Mesendoderm (in vitro differentiated cells): ENCODE measurements at regions not wholly inside any gene's neighbourhood (a gene's known extent, or its start where the extent isn't known, plus 50 kb on each side); places are given as distances from the start of the nearest gene placed in this dataset.

Experiments
- DNase-seq: peaks from one replicate; pipeline ENCODE4 v3.0.0; 2013
- H2AK5ac ChIP-seq: 2 replicates; pipeline ENCODE4 v1.6.1; 2013; ENCODE audit warnings: low read length, inconsistent platforms
- H2BK120ac ChIP-seq: 2 replicates; pipeline ENCODE4 v1.6.1; 2013; ENCODE audit warnings: low read depth, mild to moderate bottlenecking, low read length, moderate library complexity, mixed read lengths
- H2BK15ac ChIP-seq: replicated peaks from 2 replicates; pipeline ENCODE4 v1.6.1; 2013; ENCODE audit warnings: low read depth, mild to moderate bottlenecking, moderate library complexity
- H2BK5ac ChIP-seq: 2 replicates; pipeline ENCODE4 v1.6.1; 2013; ENCODE audit warnings: low read length, inconsistent platforms
- H3K18ac ChIP-seq: 2 replicates; pipeline ENCODE4 v1.6.1; 2013; ENCODE audit warnings: mild to moderate bottlenecking, low read length, mixed read lengths
- H3K23ac ChIP-seq: one replicate; pipeline ENCODE4 v1.6.1; 2013; ENCODE audit warnings: low read length
- H3K27ac ChIP-seq: 2 replicates; pipeline ENCODE4 v1.5.1; 2013; ENCODE audit warnings: low read depth, mild to moderate bottlenecking, inconsistent platforms, low read length, moderate library complexity
- H3K27me3 ChIP-seq: 2 replicates; pipeline ENCODE4 v1.6.1; 2013; ENCODE audit warnings: low read length, control low read depth, mild to moderate bottlenecking, inconsistent platforms; ENCODE audit not compliant: insufficient read depth, poor library complexity
- H3K36me3 ChIP-seq: 2 replicates; pipeline ENCODE4 v1.6.1; 2013; ENCODE audit warnings: low read length, inconsistent platforms; ENCODE audit not compliant: control insufficient read depth, insufficient read depth
- H3K4ac ChIP-seq: one replicate; pipeline ENCODE4 v1.6.1; 2013; ENCODE audit warnings: low read depth, mild to moderate bottlenecking, low read length, moderate library complexity
- H3K4me1 ChIP-seq: 2 replicates; pipeline ENCODE4 v1.6.1; 2013; ENCODE audit warnings: low read depth, low read length, inconsistent platforms; ENCODE audit not compliant: control insufficient read depth
- H3K4me2 ChIP-seq: 2 replicates; pipeline ENCODE4 v1.6.1; 2013; ENCODE audit warnings: low read length
- H3K4me3 ChIP-seq: 2 replicates; pipeline ENCODE4 v1.5.1; 2013; ENCODE audit warnings: mild to moderate bottlenecking, low read length
- H3K56ac ChIP-seq: one replicate; pipeline ENCODE4 v1.6.1; 2013; ENCODE audit warnings: low read length
- H3K79me1 ChIP-seq: 2 replicates; pipeline ENCODE4 v1.6.1; 2013; ENCODE audit warnings: low read length, inconsistent platforms
- H3K79me2 ChIP-seq: 2 replicates; pipeline ENCODE4 v1.6.1; 2013; ENCODE audit warnings: mild to moderate bottlenecking, low read length; ENCODE audit not compliant: control insufficient read depth, insufficient read depth
- H3K9ac ChIP-seq: 2 replicates; pipeline ENCODE4 v1.6.1; 2013; ENCODE audit warnings: low read length, inconsistent platforms
- H4K5ac ChIP-seq: one replicate; pipeline ENCODE4 v1.6.1; 2013; ENCODE audit warnings: low read length
- H4K8ac ChIP-seq: one replicate; pipeline ENCODE4 v1.6.1; 2013; ENCODE audit warnings: low read depth, mild to moderate bottlenecking, control low read depth, low read length, moderate library complexity
- WGBS: extraction: QIAGEN DNeasy Blood & Tissue Kit; methylation state at CpG from one replicate; pipeline ENCODE4 v1.1.7; 2013; ENCODE audit warnings: low lambda C conversion rate, missing lambda C conversion rate; ENCODE audit not compliant: insufficient coverage; ENCODE audit errors: extremely low coverage; 5-methylcytosine and 5-hydroxymethylcytosine counted together

DNA sequence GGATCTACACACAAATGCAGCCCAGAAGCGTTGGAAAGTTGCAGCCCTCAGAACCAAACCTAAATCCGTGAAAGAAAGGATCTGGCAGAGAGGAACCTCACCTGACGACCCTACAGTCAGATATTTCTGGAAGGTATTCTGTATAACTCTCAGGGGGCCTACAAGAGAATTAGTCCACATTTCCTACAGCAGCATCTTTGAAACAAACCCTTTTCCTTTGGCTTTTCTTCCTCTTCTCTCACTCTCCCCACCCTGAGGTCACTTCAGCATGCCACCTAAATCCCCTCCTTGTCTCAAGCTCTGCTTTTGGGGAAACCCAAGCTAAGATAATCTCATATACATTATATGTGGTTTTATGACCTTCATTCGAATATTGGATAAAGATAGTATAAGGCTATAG, 719.0 kb upstream of the MIR17HG start:
- Histone ChIP-seq H3K4ac (no peak overlapping the region), H3K4me1 (no peaks in the 10 kb centered on the region), H3K4me3 (no peak overlapping the region), H2AK5ac (no peak overlapping the region), H2BK5ac (no peak overlapping the region), H2BK120ac (no peak overlapping the region), H3K23ac (no peak overlapping the region), H3K18ac (no peak overlapping the region), H3K36me3 (no peaks in the 10 kb centered on the region), H3K56ac (no peak overlapping the region), H3K79me1 (no peaks in the 10 kb centered on the region), H4K8ac (no peak overlapping the region), H3K27ac (no peak overlapping the region), H3K4me2 (no peak overlapping the region), H2BK15ac (no peak overlapping the region), H3K79me2 (no peaks in the 10 kb centered on the region), H3K9ac (no peak overlapping the region), H3K27me3 (no peaks in the 10 kb centered on the region), H4K5ac (no peak overlapping the region)
- DNase-seq = no peak
- no CpG with 5 or more reads among the region's 4 CpGs for WGBS

DNA sequence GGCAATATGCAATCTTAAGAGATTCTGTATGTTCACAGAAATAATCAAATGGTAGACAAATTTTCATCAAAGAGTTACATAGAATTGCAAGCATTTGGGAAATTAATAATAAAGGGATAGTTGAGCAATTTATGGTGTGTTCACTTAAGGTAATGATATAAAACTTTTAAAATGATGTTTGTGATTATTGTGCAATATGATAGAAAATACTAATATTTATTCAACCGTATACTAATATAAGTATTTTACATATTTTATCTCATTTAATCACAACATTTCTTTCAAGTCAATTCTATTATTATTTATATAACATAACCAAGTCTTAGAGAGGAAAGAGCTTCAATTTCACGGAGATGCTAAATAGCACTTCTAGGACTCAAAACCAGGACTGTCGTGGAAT, 716.8 kb upstream of the MIR17HG start:
- Histone ChIP-seq H3K4ac (no peak overlapping the region), H4K5ac (no peak overlapping the region), H3K4me1 (no peaks in the 10 kb centered on the region), H3K79me1 (no peaks in the 10 kb centered on the region), H3K36me3 (no peaks in the 10 kb centered on the region), H2BK5ac (no peak overlapping the region), H3K9ac (no peak overlapping the region), H2BK15ac (no peak overlapping the region), H2AK5ac (no peak overlapping the region), H3K79me2 (no peaks in the 10 kb centered on the region), H3K4me3 (no peak overlapping the region), H3K27me3 (no peaks in the 10 kb centered on the region), H2BK120ac (no peak overlapping the region), H3K18ac (no peak overlapping the region), H3K4me2 (no peak overlapping the region), H4K8ac (no peak overlapping the region), H3K23ac (no peak overlapping the region), H3K56ac (no peak overlapping the region), H3K27ac (no peak overlapping the region)
- 100% methylated on average over 1 of the region's 3 CpGs for WGBS
- no peak for DNase-seq

DNA sequence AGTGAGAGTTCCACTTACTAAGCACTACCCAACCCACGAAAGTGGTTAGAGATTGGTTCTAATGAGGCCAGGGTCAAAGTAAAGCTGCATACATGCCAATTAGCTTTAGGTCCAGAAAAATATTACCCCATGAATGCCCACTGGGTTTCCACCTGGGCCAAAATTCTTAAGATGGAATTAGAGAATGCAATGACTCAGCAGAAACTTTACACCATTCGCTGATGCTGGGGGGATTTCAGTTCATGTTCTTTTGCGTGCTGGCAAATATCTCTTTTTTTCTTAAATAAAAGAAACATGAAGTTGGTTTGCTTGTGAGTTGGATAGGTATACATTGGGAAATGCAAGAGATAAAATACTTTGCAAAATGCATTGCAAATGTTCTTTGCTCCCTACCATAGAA, 715.3 kb upstream of the MIR17HG start:
- Histone ChIP-seq H3K23ac (no peak overlapping the region), H4K8ac (no peak overlapping the region), H3K4me3 (no peak overlapping the region), H3K56ac (no peak overlapping the region), H3K79me1 (no peaks in the 10 kb centered on the region), H3K9ac (no peak overlapping the region), H3K4me2 (no peak overlapping the region), H2BK120ac (no peak overlapping the region), H3K4me1 (no peaks in the 10 kb centered on the region), H2BK5ac (no peak overlapping the region), H4K5ac (no peak overlapping the region), H3K27ac (no peak overlapping the region), H3K4ac (peak overlapping the region; percentile 4), H3K79me2 (no peaks in the 10 kb centered on the region), H2AK5ac (no peak overlapping the region), H2BK15ac (no peak overlapping the region), H3K36me3 (no peaks in the 10 kb centered on the region), H3K27me3 (no peaks in the 10 kb centered on the region), H3K18ac (peak overlapping the region; percentile 87)
- WGBS = no CpG with 5 or more reads among the region's 3 CpGs
- DNase-seq = no peak

DNA sequence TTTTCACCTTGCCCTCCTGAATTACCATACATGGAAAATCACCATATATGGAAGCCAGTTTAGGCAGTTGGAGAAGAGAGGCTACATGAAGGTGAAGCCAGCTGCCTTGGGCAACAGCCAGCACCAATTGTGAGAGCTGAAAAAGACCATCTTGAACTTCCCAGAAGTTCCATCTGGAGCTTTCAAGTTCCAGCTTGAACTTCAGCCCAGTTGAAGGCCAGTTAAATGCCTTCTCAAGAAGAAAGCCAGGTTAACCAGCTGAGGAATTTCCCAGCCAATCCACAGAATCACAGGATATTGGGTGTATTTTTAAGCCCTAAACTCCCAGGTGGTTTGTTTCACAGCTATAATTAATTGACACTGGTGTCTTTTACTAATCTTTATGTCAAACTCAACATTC, 713.6 kb upstream of the MIR17HG start:
- no peaks in the 10 kb centered on the region for H3K4me1 ChIP-seq
- H3K56ac ChIP-seq = no peak overlapping the region
- no peak overlapping the region for H3K4me3 ChIP-seq
- H3K4me2 ChIP-seq = no peak overlapping the region
- no peak overlapping the region for H3K9ac ChIP-seq
- no peak overlapping the region for H4K8ac ChIP-seq
- H4K5ac ChIP-seq = no peak overlapping the region
- H2BK15ac ChIP-seq = no peak overlapping the region
- H3K27me3 ChIP-seq = no peaks in the 10 kb centered on the region
- no peak overlapping the region for H3K27ac ChIP-seq
- H3K4ac ChIP-seq = no peak overlapping the region
- no peak overlapping the region for H3K23ac ChIP-seq
- no peak overlapping the region for H3K18ac ChIP-seq
- H2AK5ac ChIP-seq = no peak overlapping the region
- no peaks in the 10 kb centered on the region for H3K36me3 ChIP-seq
- no peaks in the 10 kb centered on the region for H3K79me1 ChIP-seq
- no peak for DNase-seq
- no peaks in the 10 kb centered on the region for H3K79me2 ChIP-seq
- H2BK5ac ChIP-seq = no peak overlapping the region
- no peak overlapping the region for H2BK120ac ChIP-seq

DNA sequence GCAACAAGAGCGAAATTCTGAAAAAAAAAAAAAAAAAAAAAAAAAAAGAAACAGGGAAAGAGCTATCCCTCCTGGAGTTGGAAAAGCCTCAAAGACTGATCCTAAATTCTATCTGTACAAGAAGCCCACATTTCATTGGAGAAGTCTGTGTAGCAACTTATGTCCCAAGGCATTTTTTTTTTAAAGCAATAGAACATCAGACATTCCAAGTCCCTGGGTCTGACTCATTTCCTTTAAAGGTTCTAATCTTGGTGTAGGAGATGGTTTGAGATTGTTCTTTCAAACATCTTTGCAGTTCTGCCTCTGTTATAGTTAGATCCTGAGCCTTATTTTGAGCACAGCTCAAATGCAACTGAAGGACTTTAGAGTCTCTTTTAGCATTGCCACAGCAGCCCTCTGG, 706.5 kb upstream of the MIR17HG start:
- Histone ChIP-seq H3K4me2 (no peak overlapping the region), H3K79me2 (no peaks in the 10 kb centered on the region), H3K27me3 (no peaks in the 10 kb centered on the region), H3K56ac (no peak overlapping the region), H3K4me1 (no peaks in the 10 kb centered on the region), H3K4me3 (no peak overlapping the region), H2BK15ac (no peak overlapping the region), H3K18ac (no peak overlapping the region), H2BK120ac (no peak overlapping the region), H3K9ac (no peak overlapping the region), H2BK5ac (no peak overlapping the region), H4K8ac (no peak overlapping the region), H3K36me3 (no peaks in the 10 kb centered on the region), H3K27ac (no peak overlapping the region), H3K79me1 (no peaks in the 10 kb centered on the region), H3K23ac (no peak overlapping the region), H2AK5ac (no peak overlapping the region), H4K5ac (no peak overlapping the region), H3K4ac (no peak overlapping the region)
- DNase-seq = no peak
- no CpG with 5 or more reads among the region's 1 CpG for WGBS

DNA sequence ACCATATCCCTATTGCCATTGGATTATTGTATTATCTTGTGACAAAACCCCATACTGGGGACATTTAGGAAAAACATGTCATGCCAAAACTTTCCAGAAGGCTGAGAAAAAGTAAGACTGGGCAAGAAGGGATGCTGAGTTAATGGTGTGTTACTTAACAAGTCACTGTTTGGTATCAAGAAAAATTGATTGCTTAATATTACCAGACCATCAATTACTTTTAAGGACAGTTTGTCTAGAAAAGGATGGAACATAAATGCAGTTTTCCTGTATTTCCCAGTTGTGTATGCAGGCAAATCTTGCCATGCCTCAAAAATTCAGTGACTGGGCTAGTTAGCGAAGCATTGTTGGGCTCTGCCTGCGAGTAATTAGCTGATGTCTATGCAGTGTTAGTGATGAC, 705.6 kb upstream of the MIR17HG start:
- no peak overlapping the region for H2AK5ac ChIP-seq
- H3K23ac ChIP-seq = no peak overlapping the region
- no peaks in the 10 kb centered on the region for H3K27me3 ChIP-seq
- no peaks in the 10 kb centered on the region for H3K79me1 ChIP-seq
- no peak for DNase-seq
- no peak overlapping the region for H4K8ac ChIP-seq
- WGBS = no CpG with 5 or more reads among the region's 2 CpGs
- H3K56ac ChIP-seq = no peak overlapping the region
- no peaks in the 10 kb centered on the region for H3K4me1 ChIP-seq
- no peak overlapping the region for H3K9ac ChIP-seq
- H3K18ac ChIP-seq = no peak overlapping the region
- H2BK120ac ChIP-seq = no peak overlapping the region
- no peaks in the 10 kb centered on the region for H3K79me2 ChIP-seq
- no peak overlapping the region for H2BK5ac ChIP-seq
- H4K5ac ChIP-seq = no peak overlapping the region
- no peak overlapping the region for H2BK15ac ChIP-seq
- H3K27ac ChIP-seq = no peak overlapping the region
- H3K4me2 ChIP-seq = no peak overlapping the region
- no peak overlapping the region for H3K4me3 ChIP-seq
- no peaks in the 10 kb centered on the region for H3K36me3 ChIP-seq
- no peak overlapping the region for H3K4ac ChIP-seq
